Astrocyte (in vitro differentiated cells and primary cell): ENCODE measurements at regions not wholly inside any gene's neighbourhood (a gene's known extent, or its start where the extent isn't known, plus 50 kb on each side); places are given as distances from the start of the nearest gene placed in this dataset.

Experiments
- DNase-seq: peaks from one replicate; pipeline ENCODE4 v3.0.0-alpha.2; 2010; ENCODE audit warnings: low read depth
- FAIRE-seq: peaks from 2 replicates; lab custom pipeline; 2011; peaks lifted over from hg19 to GRCh38; lab: Jason Lieb, UNC
- H2AFZ ChIP-seq: 2 replicates; pipeline ENCODE4 v1.6.0; 2012; ENCODE audit warnings: low read depth, low read length, inconsistent platforms
- H3K27ac ChIP-seq: 2 replicates; pipeline ENCODE4 v1.5.1; 2011; ENCODE audit warnings: low read depth, low read length, inconsistent platforms
- H3K27me3 ChIP-seq: 2 replicates; pipeline ENCODE4 v1.6.0; 2011; ENCODE audit warnings: low read length, inconsistent platforms; ENCODE audit not compliant: insufficient read depth
- H3K36me3 ChIP-seq: 2 replicates; pipeline ENCODE4 v1.5.1; 2011; ENCODE audit warnings: low read length, inconsistent platforms; ENCODE audit not compliant: insufficient read depth
- H3K4me1 ChIP-seq: 2 replicates; pipeline ENCODE4 v1.5.1; 2011; ENCODE audit warnings: low read length, inconsistent platforms; ENCODE audit not compliant: insufficient read depth
- H3K4me2 ChIP-seq: 2 replicates; pipeline ENCODE4 v1.6.0; 2012; ENCODE audit warnings: low read length, inconsistent platforms
- H3K4me3 ChIP-seq: 2 replicates; pipeline ENCODE4 v1.5.1; 2011; ENCODE audit warnings: low read depth, mild to moderate bottlenecking, low read length, inconsistent platforms; ENCODE audit not compliant: insufficient read depth
- H3K79me2 ChIP-seq: 2 replicates; pipeline ENCODE4 v1.6.0; 2012; ENCODE audit warnings: mild to moderate bottlenecking, low read length, inconsistent platforms; ENCODE audit not compliant: insufficient read depth
- H3K9ac ChIP-seq: 2 replicates; pipeline ENCODE4 v1.6.0; 2012; ENCODE audit warnings: mild to moderate bottlenecking, low read length, inconsistent platforms
- H3K9me3 ChIP-seq: 2 replicates; pipeline ENCODE4 v1.5.1; 2012; ENCODE audit warnings: low read depth, mild to moderate bottlenecking, low read length, inconsistent platforms; ENCODE audit not compliant: insufficient read depth
- H4K20me1 ChIP-seq: 2 replicates; pipeline ENCODE4 v1.6.0; 2012; ENCODE audit warnings: low read length, inconsistent platforms; ENCODE audit not compliant: insufficient read depth
- H3K27ac Mint-ChIP-seq: one replicate; pipeline ENCODE4 v1.8.0; 2021; ENCODE audit warnings: mild to moderate bottlenecking, mixed read lengths; ENCODE audit not compliant: unreplicated experiment
- H3K27me3 Mint-ChIP-seq: one replicate; pipeline ENCODE4 v1.8.0; 2021; ENCODE audit warnings: low read depth, mixed read lengths; ENCODE audit not compliant: unreplicated experiment
- H3K36me3 Mint-ChIP-seq: one replicate; pipeline ENCODE4 v1.8.0; 2021; ENCODE audit warnings: low read depth, mixed read lengths; ENCODE audit not compliant: unreplicated experiment
- H3K4me1 Mint-ChIP-seq: one replicate; pipeline ENCODE4 v1.8.0; 2021; ENCODE audit warnings: low read depth, mixed read lengths; ENCODE audit not compliant: unreplicated experiment
- H3K4me3 Mint-ChIP-seq: one replicate; pipeline ENCODE4 v1.8.0; 2021; ENCODE audit warnings: mild to moderate bottlenecking, moderate library complexity, mixed read lengths; ENCODE audit not compliant: unreplicated experiment
- H3K9me3 Mint-ChIP-seq: one replicate; pipeline ENCODE4 v1.8.0; 2021; ENCODE audit warnings: mild to moderate bottlenecking, mixed read lengths; ENCODE audit not compliant: unreplicated experiment
- EZH2 ChIP-seq: IDR thresholded peaks from 2 replicates; pipeline ENCODE4 v1.6.1; 2012; ENCODE audit warnings: mild to moderate bottlenecking, low read length, inconsistent platforms; ENCODE audit not compliant: insufficient read depth
- TF ChIP-seq, protein P1 (sequence below): IDR thresholded peaks from 2 replicates; pipeline ENCODE4 v1.5.1; 2011; ENCODE audit warnings: low read depth, mild to moderate bottlenecking, inconsistent platforms, low read length, moderate library complexity; ENCODE audit not compliant: insufficient read depth

DNA sequence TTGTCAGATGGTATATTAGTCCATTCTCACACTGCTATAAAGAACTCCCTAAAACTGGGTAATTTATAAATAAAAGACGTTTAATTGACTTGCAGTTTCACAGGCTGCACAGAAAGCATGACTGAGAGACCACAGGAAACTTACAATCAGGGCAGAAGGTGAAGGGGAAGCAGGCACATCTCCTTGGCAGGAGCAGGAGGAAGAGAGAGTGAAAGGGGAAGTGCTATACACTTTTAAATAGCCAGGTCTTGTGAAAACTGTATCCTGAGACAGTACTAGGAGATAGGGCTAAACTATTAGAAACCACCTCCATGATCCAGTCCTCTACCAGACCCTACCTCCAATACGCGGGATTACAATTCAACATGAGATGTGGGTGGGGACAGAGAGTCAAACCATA is 193.9 kb upstream of the KCNG1 start:
- H3K27me3 Mint-ChIP-seq, result peaks cover 44% of the 10 kb centered on the region
- no peaks in the 10 kb centered on the region for H4K20me1 ChIP-seq
- peaks cover 24% of the 10 kb centered on the region for H3K27me3 ChIP-seq
- H3K27ac Mint-ChIP-seq, result no peak overlapping the region
- no peak overlapping the region for H3K4me3 Mint-ChIP-seq
- no peaks in the 10 kb centered on the region for H3K4me1 ChIP-seq
- no peak overlapping the region for H2AFZ ChIP-seq
- no peak overlapping the region for H3K4me3 ChIP-seq
- H3K4me1 Mint-ChIP-seq, result no peaks in the 10 kb centered on the region
- no peaks in the 10 kb centered on the region for H3K36me3 Mint-ChIP-seq
- peaks cover 20% of the 10 kb centered on the region for H3K9me3 Mint-ChIP-seq
- TF ChIP-seq, protein P1, sequence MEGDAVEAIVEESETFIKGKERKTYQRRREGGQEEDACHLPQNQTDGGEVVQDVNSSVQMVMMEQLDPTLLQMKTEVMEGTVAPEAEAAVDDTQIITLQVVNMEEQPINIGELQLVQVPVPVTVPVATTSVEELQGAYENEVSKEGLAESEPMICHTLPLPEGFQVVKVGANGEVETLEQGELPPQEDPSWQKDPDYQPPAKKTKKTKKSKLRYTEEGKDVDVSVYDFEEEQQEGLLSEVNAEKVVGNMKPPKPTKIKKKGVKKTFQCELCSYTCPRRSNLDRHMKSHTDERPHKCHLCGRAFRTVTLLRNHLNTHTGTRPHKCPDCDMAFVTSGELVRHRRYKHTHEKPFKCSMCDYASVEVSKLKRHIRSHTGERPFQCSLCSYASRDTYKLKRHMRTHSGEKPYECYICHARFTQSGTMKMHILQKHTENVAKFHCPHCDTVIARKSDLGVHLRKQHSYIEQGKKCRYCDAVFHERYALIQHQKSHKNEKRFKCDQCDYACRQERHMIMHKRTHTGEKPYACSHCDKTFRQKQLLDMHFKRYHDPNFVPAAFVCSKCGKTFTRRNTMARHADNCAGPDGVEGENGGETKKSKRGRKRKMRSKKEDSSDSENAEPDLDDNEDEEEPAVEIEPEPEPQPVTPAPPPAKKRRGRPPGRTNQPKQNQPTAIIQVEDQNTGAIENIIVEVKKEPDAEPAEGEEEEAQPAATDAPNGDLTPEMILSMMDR, result no peak
- no peak for TF ChIP-seq EZH2
- H3K27ac ChIP-seq, result no peak overlapping the region
- DNase-seq, result no peak
- peaks cover 15% of the 10 kb centered on the region for H3K9me3 ChIP-seq
- FAIRE-seq, result no peak
- no peaks in the 10 kb centered on the region for H3K79me2 ChIP-seq
- H3K9ac ChIP-seq, result no peak overlapping the region
- no peaks in the 10 kb centered on the region for H3K36me3 ChIP-seq
- no peak overlapping the region for H3K4me2 ChIP-seq

DNA sequence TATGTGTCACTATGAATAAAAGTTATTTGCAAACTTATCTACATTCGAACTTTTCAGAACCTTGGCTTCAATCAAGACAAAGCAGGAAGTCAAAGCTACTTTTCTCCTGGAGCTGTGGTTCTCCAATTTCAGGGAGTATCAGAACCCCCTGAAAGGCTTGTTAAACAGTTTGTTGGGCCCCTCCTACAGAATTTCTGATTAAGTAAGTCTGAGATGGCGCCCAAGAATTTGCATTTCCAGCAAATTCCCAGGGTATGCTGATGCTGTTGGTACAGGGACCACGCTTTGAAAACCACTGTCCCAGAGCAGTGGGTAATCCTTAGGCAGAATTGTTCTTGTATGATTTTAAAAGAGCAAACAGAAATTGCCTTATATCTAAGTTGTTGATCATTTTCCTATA is 189.9 kb upstream of the KCNG1 start:
- no peak overlapping the region for H3K27ac ChIP-seq
- TF ChIP-seq EZH2, result no peak
- TF ChIP-seq, protein P1, result no peak
- H3K79me2 ChIP-seq, result no peaks in the 10 kb centered on the region
- H3K27me3 ChIP-seq, result peaks cover 40% of the 10 kb centered on the region
- Mint-ChIP-seq H3K4me1 (no peaks in the 10 kb centered on the region), H3K27me3 (peaks cover 40% of the 10 kb centered on the region), H3K36me3 (no peaks in the 10 kb centered on the region), H3K4me3 (no peak overlapping the region), H3K27ac (no peak overlapping the region), H3K9me3 (peaks cover 13% of the 10 kb centered on the region)
- H3K9me3 ChIP-seq, result peaks cover 14% of the 10 kb centered on the region
- no peak overlapping the region for H3K9ac ChIP-seq
- no peaks in the 10 kb centered on the region for H3K36me3 ChIP-seq
- H3K4me3 ChIP-seq, result no peak overlapping the region
- no peak for FAIRE-seq
- no peaks in the 10 kb centered on the region for H3K4me1 ChIP-seq
- H2AFZ ChIP-seq, result no peak overlapping the region
- no peaks in the 10 kb centered on the region for H4K20me1 ChIP-seq
- no peak overlapping the region for H3K4me2 ChIP-seq
- no peak for DNase-seq

DNA sequence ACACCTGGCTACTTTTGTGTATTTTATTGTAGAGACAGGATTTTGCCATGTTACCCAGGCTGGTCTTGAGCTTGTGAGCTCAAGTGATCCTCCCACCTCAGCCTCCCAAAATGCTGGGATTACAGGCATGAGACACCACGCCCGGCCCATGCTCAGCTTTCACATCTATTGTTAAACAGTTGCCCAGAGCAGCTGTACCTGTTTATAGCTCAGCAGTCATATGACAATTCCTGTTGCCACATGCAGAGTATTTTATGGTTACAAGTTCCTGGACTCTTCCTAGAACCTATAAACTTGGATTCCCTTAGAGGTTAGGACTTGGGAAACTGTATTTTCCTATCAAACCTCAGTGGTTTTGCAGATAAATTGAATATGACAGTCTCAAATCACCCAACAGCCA is 188.3 kb upstream of the KCNG1 start:
- DNase-seq (no peak), FAIRE-seq (no peak)
- Histone ChIP-seq H3K4me3 (no peak overlapping the region), H4K20me1 (no peaks in the 10 kb centered on the region), H3K4me2 (no peak overlapping the region), H2AFZ (no peak overlapping the region), H3K9me3 (no peaks in the 10 kb centered on the region), H3K36me3 (no peaks in the 10 kb centered on the region), H3K4me1 (no peaks in the 10 kb centered on the region), H3K79me2 (no peaks in the 10 kb centered on the region), H3K9ac (no peak overlapping the region), H3K27me3 (peaks cover 38% of the 10 kb centered on the region), H3K27ac (no peak overlapping the region)
- Mint-ChIP-seq H3K36me3 (no peaks in the 10 kb centered on the region), H3K4me3 (no peak overlapping the region), H3K27me3 (peaks cover 38% of the 10 kb centered on the region), H3K9me3 (peaks cover 1% of the 10 kb centered on the region), H3K27ac (no peak overlapping the region), H3K4me1 (no peaks in the 10 kb centered on the region)
- TF ChIP-seq EZH2, result no peak
- TF ChIP-seq, protein P1, result no peak
